H9 (cell line): ENCODE measurements at regions not wholly inside any gene's neighbourhood (a gene's known extent, or its start where the extent isn't known, plus 50 kb on each side); places are given as distances from the start of the nearest gene placed in this dataset.

Experiments used
- DNase-seq: peaks from one replicate; pipeline ENCODE4 v3.0.0-alpha.2; 2017
- H2AFZ ChIP-seq: one replicate; pipeline ENCODE4 v1.6.1; 2013; ENCODE audit warnings: mild to moderate bottlenecking, low read length, control low read depth, moderate library complexity
- H2AK5ac ChIP-seq: 2 replicates; pipeline ENCODE4 v1.6.1; 2013; ENCODE audit warnings: low read length, control low read depth, mixed read lengths; ENCODE audit not compliant: insufficient read length
- H2BK120ac ChIP-seq: one replicate; pipeline ENCODE4 v1.6.1; 2013; ENCODE audit warnings: low read depth, mild to moderate bottlenecking, low read length, control low read depth, inconsistent platforms; ENCODE audit not compliant: poor library complexity, severe bottlenecking
- H2BK12ac ChIP-seq: 2 replicates; pipeline ENCODE4 v1.6.1; 2013; ENCODE audit warnings: low read length, control low read depth, mixed read lengths, low read depth; ENCODE audit not compliant: insufficient read length
- H2BK15ac ChIP-seq: 2 replicates; pipeline ENCODE4 v1.6.1; 2013; ENCODE audit warnings: low read depth, low read length, control low read depth
- H2BK20ac ChIP-seq: one replicate; pipeline ENCODE4 v1.6.1; 2013; ENCODE audit warnings: low read depth, mild to moderate bottlenecking, low read length, control low read depth, inconsistent platforms; ENCODE audit not compliant: poor library complexity, severe bottlenecking
- H2BK5ac ChIP-seq: 2 replicates; pipeline ENCODE4 v1.6.1; 2013; ENCODE audit warnings: low read length, control low read depth, mixed read lengths; ENCODE audit not compliant: insufficient read length
- H3K14ac ChIP-seq: 2 replicates; pipeline ENCODE4 v1.6.1; 2013; ENCODE audit warnings: low read length, control low read depth; ENCODE audit not compliant: insufficient read depth
- H3K18ac ChIP-seq: 2 replicates; pipeline ENCODE4 v1.6.1; 2013; ENCODE audit warnings: low read depth, mild to moderate bottlenecking, mixed read lengths, low read length, control low read depth; ENCODE audit not compliant: insufficient read length
- H3K23ac ChIP-seq: 2 replicates; pipeline ENCODE4 v1.6.1; 2013; ENCODE audit warnings: low read length, control low read depth, mixed read lengths, low read depth; ENCODE audit not compliant: insufficient read length
- H3K23me2 ChIP-seq: 2 replicates; pipeline ENCODE4 v1.6.1; 2013; ENCODE audit warnings: low read depth, mild to moderate bottlenecking, mixed read lengths, low read length, control low read depth; ENCODE audit not compliant: insufficient read length, poor library complexity, severe bottlenecking
- H3K27ac ChIP-seq: 2 replicates; pipeline ENCODE4 v1.5.1; 2013; ENCODE audit warnings: low read length, control low read depth, mixed read lengths, low read depth; ENCODE audit not compliant: insufficient read length
- H3K27me3 ChIP-seq: 2 replicates; pipeline ENCODE4 v1.6.1; 2013; ENCODE audit warnings: low read length, control low read depth, inconsistent platforms; ENCODE audit not compliant: insufficient read depth
- H3K4ac ChIP-seq: 2 replicates; pipeline ENCODE4 v1.6.1; 2013; ENCODE audit warnings: low read depth, mild to moderate bottlenecking, control low read depth, inconsistent platforms, low read length, moderate library complexity
- H3K4me1 ChIP-seq: 2 replicates; pipeline ENCODE4 v1.6.1; 2013; ENCODE audit warnings: low read length, control low read depth, inconsistent platforms; ENCODE audit not compliant: insufficient read depth
- H3K4me2 ChIP-seq: 2 replicates; pipeline ENCODE4 v1.6.1; 2013; ENCODE audit warnings: low read length, control low read depth, mixed read lengths; ENCODE audit not compliant: insufficient read length, insufficient read depth
- H3K56ac ChIP-seq: 2 replicates; pipeline ENCODE4 v1.6.1; 2013; ENCODE audit warnings: low read depth, mild to moderate bottlenecking, mixed read lengths, low read length, control low read depth; ENCODE audit not compliant: insufficient read length
- H3K79me1 ChIP-seq: 2 replicates; pipeline ENCODE4 v1.6.1; 2013; ENCODE audit warnings: low read depth, mild to moderate bottlenecking, moderate library complexity, low read length, control low read depth, inconsistent platforms; ENCODE audit not compliant: insufficient read depth, poor library complexity, severe bottlenecking
- H3K79me2 ChIP-seq: 2 replicates; pipeline ENCODE4 v1.6.1; 2013; ENCODE audit warnings: low read length, control low read depth, inconsistent platforms; ENCODE audit not compliant: insufficient read depth
- H3K9ac ChIP-seq: 2 replicates; pipeline ENCODE4 v1.6.1; 2013; ENCODE audit warnings: low read length, control low read depth, mixed read lengths; ENCODE audit not compliant: insufficient read length; ENCODE audit errors: extremely low read depth
- H3K9me3 ChIP-seq: one replicate; pipeline ENCODE4 v1.6.1; 2013; ENCODE audit warnings: low read depth, low read length, inconsistent platforms; ENCODE audit not compliant: control insufficient read depth
- H3T11ph ChIP-seq: one replicate; pipeline ENCODE4 v1.6.1; 2013; ENCODE audit warnings: mild to moderate bottlenecking, low read length, control low read depth, inconsistent platforms
- H4K20me1 ChIP-seq: one replicate; pipeline ENCODE4 v1.6.1; 2013; ENCODE audit not compliant: control insufficient read depth, insufficient read length, insufficient read depth
- H4K5ac ChIP-seq: 2 replicates; pipeline ENCODE4 v1.6.1; 2013; ENCODE audit warnings: low read depth, mild to moderate bottlenecking, mixed read lengths, low read length, control low read depth; ENCODE audit not compliant: insufficient read length
- H4K8ac ChIP-seq: replicated peaks from 2 replicates; pipeline ENCODE4 v1.6.1; 2013; ENCODE audit warnings: low read length, control low read depth, mixed read lengths, low read depth; ENCODE audit not compliant: insufficient read length
- H4K91ac ChIP-seq: 2 replicates; pipeline ENCODE4 v1.6.1; 2013; ENCODE audit warnings: low read depth, mild to moderate bottlenecking, moderate library complexity, mixed read lengths, low read length, control low read depth; ENCODE audit not compliant: insufficient read length
- H3K27ac Mint-ChIP-seq, 3 experiments: 2 replicates in 2 of 3; 3 replicates in 1 of 3; pipeline ENCODE4 v1.8.0; 2020 to 2021; ENCODE audit warnings: mixed read lengths in 3 of 3, mild to moderate bottlenecking in 1 of 3, moderate library complexity in 1 of 3
- H3K27me3 Mint-ChIP-seq: 2 replicates; pipeline ENCODE4 v1.8.0; 2021; ENCODE audit warnings: low read depth, mild to moderate bottlenecking, moderate library complexity, mixed read lengths
- H3K36me3 Mint-ChIP-seq, 3 experiments: 2 replicates in 2 of 3; 3 replicates in 1 of 3; pipeline ENCODE4 v1.8.0; 2020 to 2021; ENCODE audit warnings: low read depth in 3 of 3, mixed read lengths in 3 of 3; ENCODE audit not compliant: insufficient read depth in 1 of 3
- H3K4me1 Mint-ChIP-seq, 2 experiments: 2 replicates each; pipeline ENCODE4 v1.8.0; 2020; ENCODE audit warnings: mixed read lengths in 2 of 2
- H3K4me3 Mint-ChIP-seq, 2 experiments: 2 replicates in 1 of 2; 3 replicates in 1 of 2; pipeline ENCODE4 v1.8.0; 2020 to 2021; ENCODE audit warnings: mild to moderate bottlenecking in 2 of 2, mixed read lengths in 2 of 2, moderate library complexity in 1 of 2
- H3K9me3 Mint-ChIP-seq, 2 experiments: 2 replicates in 1 of 2; 3 replicates in 1 of 2; pipeline ENCODE4 v1.8.0; 2020; ENCODE audit warnings: mild to moderate bottlenecking in 2 of 2, mixed read lengths in 2 of 2, moderate library complexity in 1 of 2
- CTCF ChIP-seq: fragments of 200-600 bp; sonication (generic); conservative IDR thresholded peaks from 3 replicates; pipeline ENCODE4 v1.8.0; 2021; ENCODE audit warnings: antibody characterized with exemption, mild to moderate bottlenecking
- WGBS: extraction: QIAGEN DNeasy Blood & Tissue Kit; methylation state at CpG from one replicate; pipeline ENCODE4 v1.1.7; 2013; ENCODE audit warnings: missing lambda C conversion rate, low lambda C conversion rate, mixed read lengths; ENCODE audit not compliant: insufficient read length; ENCODE audit errors: extremely low coverage; 5-methylcytosine and 5-hydroxymethylcytosine counted together

GRCh38 chr16:51641191-51641765, 490.2 kb upstream of the SALL1 start:
- WGBS: no CpG with 5 or more reads among the region's 3 CpGs
- Histone ChIP-seq H3K27me3 (no peaks in the 10 kb centered on the region), H3K4ac (no peak overlapping the region), H3K27ac (no peak overlapping the region), H2BK15ac (no peak overlapping the region), H3K4me2 (no peak overlapping the region), H4K8ac (no peak overlapping the region), H2BK12ac (no peak overlapping the region), H4K5ac (no peak overlapping the region), H2AFZ (no peak overlapping the region), H3K9me3 (no peaks in the 10 kb centered on the region), H3K79me1 (no peaks in the 10 kb centered on the region), H3K79me2 (no peaks in the 10 kb centered on the region), H3K14ac (no peak overlapping the region), H2BK5ac (no peak overlapping the region), H2BK20ac (no peak overlapping the region), H2BK120ac (no peak overlapping the region), H3T11ph (no peak overlapping the region), H3K18ac (no peak overlapping the region), H2AK5ac (no peak overlapping the region), H3K4me1 (peaks cover 12% of the 10 kb centered on the region), H3K56ac (no peak overlapping the region), H3K23me2 (no peaks in the 10 kb centered on the region), H4K20me1 (no peaks in the 10 kb centered on the region), H3K23ac (no peak overlapping the region), H4K91ac (no peak overlapping the region), H3K9ac (no peak overlapping the region)
- DNase-seq: no peak
- H3K27me3 Mint-ChIP-seq: peaks cover 46% of the 10 kb centered on the region
- H3K36me3 Mint-ChIP-seq: peaks cover 0 to 6% (median 0%) of the 10 kb centered on the region in 3 experiments; a peak in 3 of 7 replicates
- TF ChIP-seq CTCF: no peak
- H3K4me1 Mint-ChIP-seq: peaks cover 27 to 32% of the 10 kb centered on the region in 2 experiments
- H3K27ac Mint-ChIP-seq: no peak overlapping the region
- H3K9me3 Mint-ChIP-seq: peaks cover 0 to 3% of the 10 kb centered on the region in 2 experiments; a peak in 4 of 5 replicates
- no peak overlapping the region; a peak in 1 of 5 replicates for H3K4me3 Mint-ChIP-seq
